Osteocyte (in vitro differentiated cells): ENCODE measurements at regions not wholly inside any gene's neighbourhood (a gene's known extent, or its start where the extent isn't known, plus 50 kb on each side); places are given as distances from the start of the nearest gene placed in this dataset.

Experiments
- DNase-seq: peaks from one replicate; pipeline ENCODE4 v3.0.0; 2021; ENCODE audit warnings: mixed read lengths; ENCODE audit not compliant: unreplicated experiment; ENCODE audit errors: extremely low spot score
- H3K27ac Mint-ChIP-seq: one replicate; pipeline ENCODE4 v1.8.0; 2021; ENCODE audit warnings: mild to moderate bottlenecking, mixed read lengths; ENCODE audit not compliant: unreplicated experiment
- H3K27me3 Mint-ChIP-seq: one replicate; pipeline ENCODE4 v1.8.0; 2021; ENCODE audit warnings: mixed read lengths; ENCODE audit not compliant: unreplicated experiment
- H3K36me3 Mint-ChIP-seq: one replicate; pipeline ENCODE4 v1.8.0; 2021; ENCODE audit warnings: mixed read lengths; ENCODE audit not compliant: unreplicated experiment
- H3K4me1 Mint-ChIP-seq: one replicate; pipeline ENCODE4 v1.8.0; 2021; ENCODE audit warnings: mixed read lengths; ENCODE audit not compliant: unreplicated experiment
- H3K4me3 Mint-ChIP-seq: one replicate; pipeline ENCODE4 v1.8.0; 2021; ENCODE audit warnings: mild to moderate bottlenecking, moderate library complexity, mixed read lengths; ENCODE audit not compliant: unreplicated experiment
- H3K9me3 Mint-ChIP-seq: one replicate; pipeline ENCODE4 v1.8.0; 2021; ENCODE audit warnings: mixed read lengths; ENCODE audit not compliant: unreplicated experiment
- CTCF ChIP-seq: fragments of 200-600 bp; sonication (generic); IDR thresholded peaks from 2 replicates; pipeline ENCODE4 v1.5.0; 2021; ENCODE audit warnings: antibody characterized with exemption, mild to moderate bottlenecking, moderate library complexity

GRCh38 chrX:39416547-39417260 lies 615.4 kb downstream of the MID1IP1 start:
- H3K36me3 Mint-ChIP-seq, result no peaks in the 10 kb centered on the region
- H3K4me1 Mint-ChIP-seq, result no peaks in the 10 kb centered on the region
- peaks cover 8% of the 10 kb centered on the region for H3K27me3 Mint-ChIP-seq
- no peak overlapping the region for H3K4me3 Mint-ChIP-seq
- no peak for TF ChIP-seq CTCF
- peaks cover 4% of the 10 kb centered on the region for H3K9me3 Mint-ChIP-seq
- DNase-seq, result no peak
- H3K27ac Mint-ChIP-seq, result no peak overlapping the region

- no peaks in the 10 kb centered on the region for H3K36me3 Mint-ChIP-seq
- peaks cover 5% of the 10 kb centered on the region for H3K9me3 Mint-ChIP-seq
- no peak for DNase-seq
- TF ChIP-seq CTCF, result no peak
- no peaks in the 10 kb centered on the region for H3K4me1 Mint-ChIP-seq
- no peak overlapping the region for H3K4me3 Mint-ChIP-seq
- H3K27ac Mint-ChIP-seq, result no peak overlapping the region
- H3K27me3 Mint-ChIP-seq, result peaks cover 8% of the 10 kb centered on the region
Observed at GRCh38 chrX:39418254-39418704, 617.0 kb downstream of the MID1IP1 start.

- no peak for TF ChIP-seq CTCF
- H3K36me3 Mint-ChIP-seq, result no peaks in the 10 kb centered on the region
- H3K9me3 Mint-ChIP-seq, result peaks cover 4% of the 10 kb centered on the region
- no peak overlapping the region for H3K27ac Mint-ChIP-seq
- no peak for DNase-seq
- H3K4me3 Mint-ChIP-seq, result no peak overlapping the region
- peaks cover 8% of the 10 kb centered on the region for H3K27me3 Mint-ChIP-seq
- H3K4me1 Mint-ChIP-seq, result no peaks in the 10 kb centered on the region
Observed at GRCh38 chrX:39418731-39419638, 617.7 kb downstream of the MID1IP1 start.

DNA sequence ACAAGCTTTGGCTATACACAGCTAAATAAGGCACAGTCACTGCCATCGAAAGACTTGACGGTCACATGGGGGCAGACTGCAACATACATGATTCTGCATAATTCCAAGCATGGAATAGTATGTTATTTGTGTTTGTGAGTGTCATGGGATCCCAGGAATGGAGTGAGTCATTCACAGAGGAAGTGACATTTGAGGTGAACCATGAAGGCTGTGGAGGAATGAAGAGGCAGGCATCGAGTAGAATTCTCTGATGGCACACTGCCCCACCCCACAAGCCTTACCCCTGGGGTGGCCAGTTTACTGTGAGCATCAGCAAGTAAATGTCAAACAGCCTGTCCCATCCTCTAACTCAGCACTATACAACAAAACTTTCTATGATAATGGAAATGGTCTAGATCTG lies 619.7 kb downstream of the MID1IP1 start:
- Mint-ChIP-seq H3K4me3 (no peak overlapping the region), H3K27ac (no peak overlapping the region), H3K4me1 (no peaks in the 10 kb centered on the region), H3K9me3 (peaks cover 4% of the 10 kb centered on the region), H3K36me3 (no peaks in the 10 kb centered on the region), H3K27me3 (peaks cover 8% of the 10 kb centered on the region)
- no peak for TF ChIP-seq CTCF
- no peak for DNase-seq

GRCh38 chrX:39425124-39425806 lies 624.0 kb downstream of the MID1IP1 start:
- Mint-ChIP-seq H3K9me3 (peaks cover 4% of the 10 kb centered on the region), H3K4me3 (no peak overlapping the region), H3K27me3 (no peaks in the 10 kb centered on the region), H3K27ac (no peak overlapping the region), H3K4me1 (no peaks in the 10 kb centered on the region), H3K36me3 (no peaks in the 10 kb centered on the region)
- TF ChIP-seq CTCF, result no peak
- DNase-seq, result no peak
